Ovary (tissue), 7 donors: ENCODE measurements at regions not wholly inside any gene's neighbourhood (a gene's known extent, or its start where the extent isn't known, plus 50 kb on each side); places are given as distances from the start of the nearest gene placed in this dataset.

Experiments
- DNase-seq, 5 donors: peaks; one replicate each; pipeline ENCODE4 v3.0.0-alpha.2; 2019 to 2020
- H3K27ac ChIP-seq, 2 donors: fragments of 200-600 bp; one replicate each; pipeline versions ENCODE4 v1.5.1 to v1.8.0; 2019 to 2022
- H3K27me3 ChIP-seq: fragments of 200-600 bp; one replicate; pipeline ENCODE4 v1.8.0; 2022
- H3K36me3 ChIP-seq: fragments of 200-600 bp; sonication (generic); one replicate; pipeline ENCODE4 v1.5.1; 2019
- H3K4me1 ChIP-seq: one replicate; pipeline ENCODE4 v1.8.1; 2013; ENCODE audit warnings: mild to moderate bottlenecking, moderate library complexity; ENCODE audit not compliant: insufficient read depth
- H3K4me3 ChIP-seq: fragments of 200-600 bp; sonication (generic); one replicate; pipeline ENCODE4 v1.5.1; 2017
- H3K9me3 ChIP-seq, 2 donors: fragments of 200-600 bp in 1 of 2; sonication (generic) in 1 of 2; one replicate each; pipeline versions ENCODE4 v1.5.1 to v1.8.1; 2013 to 2019; ENCODE audit warnings: mild to moderate bottlenecking in 1 of 2, moderate library complexity in 1 of 2
- CTCF ChIP-seq, 3 donors: fragments of 450-650 bp in 2 of 3; fragments of 200-600 bp in 1 of 3; IDR thresholded peaks; one replicate each; pipeline versions ENCODE4 v1.5.1 to v1.8.0; 2016 to 2022; ENCODE audit warnings: antibody characterized with exemption in 3 of 3, mild to moderate bottlenecking in 1 of 3
- EP300 ChIP-seq: sonication (generic); formaldehyde crosslinking; IDR thresholded peaks from one replicate; pipeline ENCODE4 v1.6.1; 2017; ENCODE audit warnings: antibody characterized with exemption
- POLR2A ChIP-seq: fragments of 450-650 bp; IDR thresholded peaks from one replicate; pipeline ENCODE4 v1.6.1; 2017; ENCODE audit warnings: antibody characterized with exemption, mild to moderate bottlenecking, moderate library complexity
- WGBS, 3 donors: extraction: QIAGEN DNeasy Blood & Tissue Kit in 1 of 3; methylation state at CpG; one replicate each; pipeline versions ENCODE4 v1.1.5 to v1.1.7; 2013 to 2017; 5-methylcytosine and 5-hydroxymethylcytosine counted together
- intact Hi-C, 4 donors: fragments of 100-400 bp; cut with DNase I; formaldehyde crosslinking; loops; one replicate each; pipeline versions ENCODE4 v1.11.0 to v1.15.1; 2022 to 2023
- donor health status: DM: no; HTN: no; CAD: no; lungs with moderate emphysema.
- donor health status: DM: no; HTN: no; CAD: no.
- donor health status: Bipolar disorder and iron deficiency.
- donor health status: DM: no; HTN: no; CAD: no.
- donor health status: DM: yes; HTN: yes; CAD: no.

GRCh38 chr5:125226825-125227224 is 480.4 kb upstream of the ZNF608 start:
- Histone ChIP-seq H3K27ac (no peak overlapping the region), H3K9me3 (no peaks in the 10 kb centered on the region), H3K27me3 (no peaks in the 10 kb centered on the region), H3K36me3 (no peaks in the 10 kb centered on the region), H3K4me3 (no peak overlapping the region), H3K4me1 (no peaks in the 10 kb centered on the region)
- TF ChIP-seq POLR2A (no peak), CTCF (IDR thresholded peaks at IDR 0.05) (no peak), EP300 (no peak)
- DNase-seq, result no peak
- intact Hi-C loops, result no loop called here
- 76 to 87% (median 87%) methylated on average over 4 of the region's 4 CpGs for WGBS, 3 donors

GRCh38 chr5:125227333-125228095 is 481.1 kb upstream of the ZNF608 start:
- no peak for DNase-seq
- intact Hi-C loops, result no loop called here
- Histone ChIP-seq H3K27ac (no peak overlapping the region), H3K36me3 (no peaks in the 10 kb centered on the region), H3K4me1 (no peaks in the 10 kb centered on the region), H3K4me3 (no peak overlapping the region), H3K9me3 (no peaks in the 10 kb centered on the region), H3K27me3 (no peaks in the 10 kb centered on the region)
- WGBS, 3 donors, result 81 to 83% (median 82%) methylated on average over 7 of the region's 7 CpGs
- TF ChIP-seq CTCF (IDR thresholded peaks at IDR 0.05), result no peak
- TF ChIP-seq POLR2A, result no peak
- no peak for TF ChIP-seq EP300

- Histone ChIP-seq H3K9me3 (no peaks in the 10 kb centered on the region), H3K27me3 (no peaks in the 10 kb centered on the region), H3K27ac (no peak overlapping the region), H3K4me3 (no peak overlapping the region), H3K36me3 (no peaks in the 10 kb centered on the region), H3K4me1 (no peaks in the 10 kb centered on the region)
- TF ChIP-seq CTCF (IDR thresholded peaks at IDR 0.05) (no peak), EP300 (no peak), POLR2A (no peak)
- WGBS, 3 donors, result 57 to 60% (median 59%) methylated on average over 4 of the region's 4 CpGs
- intact Hi-C loops, result no loop called here
- DNase-seq, result no peak
These were observed 482.1 kb upstream of the ZNF608 start for GRCh38 chr5:125228363-125229070.

GRCh38 chr5:125229556-125229955 is 483.1 kb upstream of the ZNF608 start:
- Histone ChIP-seq H3K27ac (no peak overlapping the region), H3K4me1 (no peaks in the 10 kb centered on the region), H3K36me3 (no peaks in the 10 kb centered on the region), H3K9me3 (no peaks in the 10 kb centered on the region), H3K4me3 (no peak overlapping the region), H3K27me3 (no peaks in the 10 kb centered on the region)
- intact Hi-C loops, result no loop called here
- DNase-seq, result no peak
- 88 to 89% (median 89%) methylated on average over 4 of the region's 4 CpGs for WGBS, 3 donors
- TF ChIP-seq POLR2A (no peak), EP300 (no peak)

GRCh38 chr5:125232779-125233230 is 486.4 kb upstream of the ZNF608 start:
- Histone ChIP-seq H3K36me3 (no peaks in the 10 kb centered on the region), H3K9me3 (no peaks in the 10 kb centered on the region), H3K27me3 (no peaks in the 10 kb centered on the region), H3K4me3 (no peak overlapping the region), H3K4me1 (no peaks in the 10 kb centered on the region), H3K27ac (no peak overlapping the region)
- TF ChIP-seq CTCF (IDR thresholded peaks at IDR 0.05) (no peak), EP300 (no peak)
- 33 to 58% (median 51%) methylated on average over 3 of the region's 3 CpGs for WGBS, 3 donors
- intact Hi-C loops, result no loop called here
- DNase-seq, result no peak
